ENCODE measurements at regions not wholly inside any gene's neighbourhood (a gene's known extent, or its start where the extent isn't known, plus 50 kb on each side); places are given as distances from the start of the nearest gene placed in this dataset.

DNA sequence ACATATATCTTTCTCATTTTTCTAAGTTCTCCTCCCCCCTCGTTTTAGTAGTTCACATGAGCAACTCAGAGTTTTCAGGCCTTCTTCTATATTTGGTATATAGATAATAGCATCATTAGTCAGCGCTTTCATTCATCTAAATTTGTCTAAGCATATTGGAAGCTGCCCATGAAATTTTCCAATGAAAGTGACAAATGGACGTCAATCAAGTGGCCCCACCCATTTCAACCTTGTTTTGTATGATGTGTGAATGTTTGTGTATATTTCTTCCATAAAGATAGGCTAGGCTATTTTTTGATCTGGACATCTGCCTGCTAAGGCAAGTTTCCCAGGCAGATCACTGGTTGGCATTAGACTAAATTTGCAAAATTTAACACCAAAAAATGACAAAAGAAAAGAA lies 104.0 kb upstream of the SSBP2 start:
- DNase-seq, result no peak

DNA sequence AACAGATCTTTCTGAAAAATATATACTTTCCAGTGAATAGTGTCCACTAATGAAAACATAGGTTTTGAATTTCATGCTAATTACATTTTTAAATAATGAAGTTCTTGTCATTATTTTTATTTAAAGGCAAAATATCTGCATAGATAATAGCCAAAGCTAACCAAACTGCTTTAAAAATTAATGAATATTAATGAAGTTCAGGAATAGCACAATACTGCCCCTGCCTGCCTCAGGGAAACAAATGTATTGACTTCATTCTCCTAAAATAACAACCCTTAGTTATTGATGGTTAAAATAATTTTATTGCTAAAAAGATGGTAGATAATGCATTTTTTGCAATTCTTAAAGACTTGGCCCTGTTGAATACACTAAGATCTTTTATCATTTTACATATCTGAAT lies 103.6 kb upstream of the SSBP2 start:
- no peak for DNase-seq

- no peak for DNase-seq
Observed at GRCh38 chr5:81853030-81853357, 102.1 kb upstream of the SSBP2 start.

DNA sequence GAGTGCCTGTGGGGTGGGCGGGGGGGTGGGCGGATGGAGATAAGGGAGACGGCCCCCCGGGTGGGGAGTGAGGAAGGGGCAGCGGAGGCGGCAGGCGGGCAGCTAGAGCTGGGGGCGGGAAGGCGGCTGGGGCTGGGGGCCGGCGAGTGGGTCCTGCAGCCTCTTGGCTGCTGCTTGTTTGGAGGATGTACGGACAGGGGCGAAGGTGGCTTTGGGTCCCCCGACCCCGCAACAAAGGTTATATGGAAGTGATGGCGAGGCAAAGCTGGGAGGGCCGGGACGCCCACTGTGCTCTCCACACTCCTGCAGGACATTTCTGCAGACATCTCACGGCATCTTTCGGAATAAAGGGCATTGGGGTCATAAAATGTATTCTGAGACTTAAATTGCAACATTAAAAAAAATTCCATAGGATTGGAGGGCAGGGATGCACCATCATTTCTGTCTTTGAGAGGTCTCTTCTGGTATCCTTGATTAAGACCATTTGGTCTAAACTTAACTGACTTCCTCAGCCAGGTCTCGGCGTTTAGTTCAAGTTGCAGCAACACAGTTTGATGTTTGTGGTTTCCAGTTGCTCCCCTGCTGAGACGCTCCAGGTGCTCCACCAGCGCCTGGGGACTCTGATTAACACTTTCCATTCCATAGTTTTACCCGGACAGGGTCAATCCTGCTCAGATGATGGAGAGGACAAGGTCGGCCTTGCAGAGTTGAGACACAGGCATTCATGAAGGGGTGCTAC lies 101.6 kb upstream of the SSBP2 start:
- no peak for DNase-seq

GRCh38 chr5:81851481-81852178 lies 100.7 kb upstream of the SSBP2 start:
- peak; percentile 91 for DNase-seq

DNA sequence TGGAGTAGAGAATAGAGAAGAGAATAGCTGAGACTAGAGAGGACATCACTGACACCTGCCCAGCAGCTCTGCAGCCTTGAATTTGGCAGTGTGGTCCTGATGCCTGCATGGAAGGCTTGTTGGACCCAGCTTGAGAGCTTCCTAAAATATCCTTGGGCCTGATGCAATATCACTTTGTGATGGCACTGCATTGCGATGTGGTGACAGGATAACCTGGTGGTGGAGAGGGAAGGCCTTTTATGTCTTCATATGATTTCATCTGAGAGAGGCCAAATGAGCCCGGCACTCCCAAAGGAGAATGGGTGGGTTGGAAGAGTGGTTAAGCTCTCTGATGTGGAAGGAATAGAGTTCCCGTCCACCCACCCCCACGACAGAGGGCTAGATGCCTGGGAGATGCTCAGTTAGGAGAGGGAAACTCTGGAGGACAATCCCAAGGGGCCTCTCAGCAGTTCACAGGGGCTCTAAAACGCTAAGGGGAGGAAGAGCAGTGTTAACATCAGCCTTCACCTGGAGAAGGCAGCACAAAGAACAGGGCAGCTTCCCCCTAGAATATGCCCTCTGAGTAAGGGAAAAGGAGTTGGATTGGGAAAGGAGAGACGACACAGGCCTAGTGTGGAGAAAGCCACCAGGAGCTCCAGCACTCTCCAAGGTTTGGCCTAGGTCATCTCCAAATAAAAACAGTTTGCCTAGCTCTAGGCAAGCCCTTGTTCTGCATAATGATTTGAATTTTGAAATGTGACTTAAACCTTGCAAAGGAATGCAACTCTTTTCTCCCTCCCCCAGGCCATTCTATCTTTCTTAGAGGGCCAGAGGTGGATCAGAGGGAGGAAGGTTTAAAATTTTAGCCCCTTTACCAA lies 99.8 kb upstream of the SSBP2 start:
- no peak for DNase-seq

- no peak for DNase-seq
Observed at GRCh38 chr5:81849770-81850367, 99.0 kb upstream of the SSBP2 start.

DNA sequence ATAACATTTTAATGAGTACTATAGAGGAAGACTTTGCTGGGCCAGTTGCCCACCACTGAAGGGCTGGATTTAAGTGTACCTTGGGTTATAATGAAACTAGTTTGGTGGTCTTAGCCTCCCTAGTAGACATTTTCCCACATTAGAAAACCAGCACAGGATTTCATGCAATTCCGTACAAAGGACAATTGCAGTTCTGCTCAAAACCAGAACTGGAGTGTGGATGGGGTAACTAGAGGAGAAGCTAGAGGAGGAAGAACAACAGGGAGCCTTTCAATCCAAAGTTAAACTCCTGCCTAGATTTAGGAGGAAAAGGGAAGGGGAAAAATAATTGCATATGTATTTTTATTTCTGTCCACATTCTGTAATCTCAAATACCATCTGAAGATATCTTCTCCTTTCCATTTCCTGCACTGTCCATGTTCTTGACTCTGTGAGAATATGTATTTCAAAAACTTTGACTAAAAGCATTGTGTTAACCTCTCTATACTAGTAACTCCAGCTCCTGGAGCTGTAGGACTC lies 97.5 kb upstream of the SSBP2 start:
- no peak for DNase-seq

GRCh38 chr5:81846301-81846700 lies 95.4 kb upstream of the SSBP2 start:
- no peak for DNase-seq

GRCh38 chr5:81843845-81844244 lies 92.9 kb upstream of the SSBP2 start:
- DNase-seq, result no peak

GRCh38 chr5:81842795-81843398 lies 92.0 kb upstream of the SSBP2 start:
- no peak for DNase-seq

DNA sequence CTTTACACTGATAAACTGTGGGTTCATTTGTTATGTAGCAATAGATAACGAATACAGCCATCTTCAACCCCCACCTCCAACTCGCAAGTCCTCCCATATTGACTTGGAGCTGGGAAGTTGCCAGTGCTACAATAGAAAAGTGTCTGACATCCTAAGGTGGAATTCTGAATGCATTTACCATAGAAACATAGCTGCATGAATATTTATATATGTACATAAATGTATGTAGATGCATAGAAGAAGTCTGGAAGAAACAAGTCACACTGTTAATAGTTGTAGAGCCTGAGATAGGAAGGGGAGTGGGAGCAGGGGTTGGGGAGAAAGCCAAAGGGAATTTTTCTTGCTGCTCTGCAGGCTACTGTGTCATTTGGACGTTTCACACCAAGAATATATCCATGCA lies 88.1 kb upstream of the SSBP2 start:
- no peak for DNase-seq

- peak; percentile 39 for DNase-seq
Observed at GRCh38 chr5:81838307-81838906, 87.5 kb upstream of the SSBP2 start.

DNA sequence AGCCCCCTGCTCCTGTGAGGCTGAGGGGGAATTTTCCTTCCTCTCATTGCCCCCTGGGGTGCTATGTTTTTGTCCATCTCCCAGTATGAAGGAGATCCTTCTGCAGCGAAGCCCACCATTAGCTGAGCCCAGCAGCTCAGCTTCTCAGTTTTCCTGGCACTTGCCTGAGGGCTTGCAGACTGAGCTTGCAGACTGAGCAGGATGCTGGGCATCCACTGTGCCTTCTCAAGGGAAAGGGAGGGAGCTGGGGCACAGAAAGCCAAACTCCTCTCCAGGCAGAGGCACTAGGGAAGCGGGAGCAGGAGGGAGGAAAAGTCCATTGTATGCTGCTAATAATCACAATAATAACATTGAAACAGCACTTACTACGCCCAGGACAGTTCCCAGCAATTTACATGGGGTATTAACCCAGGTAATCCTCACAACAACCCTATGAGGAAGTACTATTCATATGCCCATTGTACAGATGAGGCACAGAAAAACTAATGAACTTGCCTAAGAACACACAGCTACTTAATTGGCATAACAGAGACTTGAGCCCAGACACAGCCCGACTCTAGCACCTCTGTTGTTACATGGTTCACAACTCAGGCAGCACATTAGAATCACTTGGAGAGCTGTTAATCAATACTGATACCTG lies 86.9 kb upstream of the SSBP2 start:
- no peak for DNase-seq

DNA sequence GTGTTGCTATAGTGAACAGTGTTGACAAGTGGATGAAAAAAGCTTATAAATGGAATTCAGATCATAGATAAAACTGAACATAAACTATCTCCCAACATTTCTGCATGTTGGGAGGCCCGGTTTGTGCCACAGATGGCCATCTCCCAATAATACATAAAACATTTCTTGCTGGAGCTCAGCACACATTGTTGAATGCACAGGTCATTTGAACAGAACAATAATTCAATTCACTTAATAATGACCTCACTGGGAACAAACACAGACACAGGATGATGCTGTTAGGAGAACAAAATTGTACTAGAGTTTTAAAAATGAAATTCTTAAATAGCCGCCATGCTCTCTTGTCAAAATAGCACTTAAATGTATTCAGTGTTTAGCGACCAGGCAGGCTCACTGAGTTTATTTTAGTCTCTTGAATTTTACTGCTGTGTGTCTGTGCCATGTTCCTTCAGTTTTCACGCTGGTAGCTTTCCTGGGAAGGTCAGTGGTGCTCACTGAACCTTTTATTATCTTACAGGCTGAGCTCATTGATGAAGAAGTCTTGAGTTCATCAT lies 85.0 kb upstream of the SSBP2 start:
- DNase-seq, result no peak

DNA sequence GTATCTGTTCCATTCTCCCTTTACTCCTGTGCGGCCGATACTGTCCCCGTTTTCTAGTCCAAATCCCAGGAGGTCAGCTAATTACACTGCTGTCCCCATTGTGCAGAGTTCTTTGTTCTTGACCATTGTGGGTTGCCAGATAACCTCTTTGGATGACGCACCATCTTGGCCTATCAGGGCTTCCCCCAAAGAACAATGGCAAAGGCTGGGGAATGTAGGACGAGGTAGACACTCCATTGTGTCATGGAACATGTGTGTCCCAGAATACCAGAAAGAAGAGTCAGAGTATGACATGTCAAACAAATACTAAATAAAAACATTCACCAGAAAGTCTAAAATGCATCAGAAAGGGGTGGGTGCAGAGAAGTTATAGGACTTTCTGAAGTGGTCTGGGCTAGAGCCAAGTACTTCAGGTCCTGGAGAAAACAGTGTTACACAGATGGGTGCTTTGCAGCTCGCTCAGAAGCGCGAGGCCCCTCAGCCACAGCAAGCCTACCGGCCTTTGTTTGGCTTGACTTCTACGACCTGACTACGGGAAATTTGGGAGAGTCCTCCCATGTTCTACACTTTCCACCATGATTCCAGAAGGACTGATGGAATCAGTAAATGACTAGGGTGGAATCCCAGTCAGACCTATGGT lies 83.2 kb upstream of the SSBP2 start:
- DNase-seq, result no peak

- no peak for DNase-seq
Observed at GRCh38 chr5:81830596-81830995, 79.7 kb upstream of the SSBP2 start.

GRCh38 chr5:81829242-81829641 lies 78.3 kb upstream of the SSBP2 start:
- no peak for DNase-seq

- DNase-seq, result no peak
Observed at GRCh38 chr5:81827500-81827899, 76.6 kb upstream of the SSBP2 start.

DNA sequence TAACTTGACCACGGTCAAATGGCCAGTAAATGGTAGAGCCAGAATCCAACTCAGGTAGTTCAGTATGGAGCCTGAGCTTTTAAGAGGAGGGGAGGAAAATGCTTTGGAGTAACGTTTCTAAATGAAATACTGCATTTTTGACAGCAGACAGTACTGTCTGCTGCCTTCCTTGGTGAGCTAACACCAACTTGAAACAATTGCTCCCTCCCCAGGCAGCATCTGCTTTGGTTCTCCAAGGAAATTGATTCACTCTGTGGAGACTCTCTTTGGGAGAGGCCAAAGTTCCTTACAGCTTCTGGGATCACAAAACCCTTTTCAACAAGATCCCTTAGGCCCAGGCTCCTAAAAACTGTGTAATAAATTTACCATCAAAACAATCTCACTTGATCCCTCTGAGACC lies 75.2 kb upstream of the SSBP2 start:
- no peak for DNase-seq

DNA sequence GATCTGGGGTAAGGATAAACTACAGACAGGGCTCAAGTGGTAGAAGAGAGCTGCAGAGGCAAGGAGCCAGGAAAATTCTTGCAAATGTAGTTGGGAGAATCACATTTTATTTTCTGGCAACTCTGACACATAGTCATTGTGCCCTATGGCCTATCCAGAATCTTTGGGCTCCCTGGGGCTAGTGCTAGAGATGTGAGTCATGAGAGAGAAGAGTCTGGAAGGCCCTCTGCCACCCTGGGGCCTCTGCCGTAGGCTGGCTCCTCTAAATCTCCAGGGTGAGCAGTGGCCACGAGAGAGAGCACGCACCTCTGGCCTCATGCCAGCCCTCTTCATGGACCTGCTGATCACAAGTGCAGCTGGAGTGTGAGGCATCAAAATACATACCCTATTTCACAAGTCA lies 74.3 kb upstream of the SSBP2 start:
- DNase-seq, result no peak
